A549 (cell line): ENCODE measurements at regions not wholly inside any gene's neighbourhood (a gene's known extent, or its start where the extent isn't known, plus 50 kb on each side); places are given as distances from the start of the nearest gene placed in this dataset.

ENCODE experiments used
- ATAC-seq, 2 experiments: fragments of 200-7000 bp in 1 of 2; fragments of >200 bp in 1 of 2; cut with Nextera tagmentation in 1 of 2; cut with Tn5 transposase in 1 of 2; 3 replicates each; pipeline versions ENCODE4 v1.8.0 to v1.9.1; 2018 to 2020; ENCODE audit warnings: mild to moderate bottlenecking in 1 of 2, moderate library complexity in 1 of 2
- CTCF ChIA-PET: fragments of 300-600 bp; sonication (Branson Sonifier 250); formaldehyde crosslinking; extraction: SDS; loops from one replicate; lab custom pipeline; 2021; ENCODE audit warnings: antibody characterized with exemption, inconsistent platforms; lab: Yijun Ruan, JAX
- POLR2A ChIA-PET: fragments of 350-600 bp; formaldehyde crosslinking; extraction: SDS; loops from one replicate; lab custom pipeline; 2021; ENCODE audit warnings: antibody characterized with exemption, inconsistent platforms; lab: Yijun Ruan, JAX
- DNase-seq, 2 experiments: peaks; one replicate each; pipeline versions ENCODE4 v3.0.0 to v3.0.0-alpha.2; 2011 to 2016; ENCODE audit warnings: low read depth in 1 of 2, low spot score in 1 of 2
- FAIRE-seq: peaks from 2 replicates; lab custom pipeline; 2011; peaks lifted over from hg19 to GRCh38; lab: Jason Lieb, UNC
- H3K27ac ChIP-seq, 2 experiments: fragments of >200 bp; sonication (Bioruptor Twin); formaldehyde crosslinking; 3 replicates each; pipeline ENCODE4 v1.5.1; 2016 to 2017
- H3K4me1 ChIP-seq: fragments of >200 bp; sonication (Bioruptor Twin); formaldehyde crosslinking; 3 replicates; pipeline ENCODE4 v1.6.1; 2016
- H3K4me2 ChIP-seq: fragments of >200 bp; sonication (Bioruptor Twin); formaldehyde crosslinking; 3 replicates; pipeline ENCODE4 v1.6.1; 2016
- H3K4me3 ChIP-seq: fragments of >200 bp; sonication (Bioruptor Twin); formaldehyde crosslinking; 3 replicates; pipeline ENCODE4 v1.5.1; 2016
- H3K9me3 ChIP-seq: fragments of >200 bp; sonication (Bioruptor Twin); formaldehyde crosslinking; 3 replicates; pipeline ENCODE4 v1.6.1; 2016
- CBX2 ChIP-seq: fragments of 200-600 bp; sonication (generic); IDR thresholded peaks from 2 replicates; pipeline ENCODE4 v1.6.1; 2016; ENCODE audit warnings: low read depth, mild to moderate bottlenecking, borderline replicate concordance
- CBX8 ChIP-seq: fragments of 200-600 bp; sonication (generic); IDR thresholded peaks from 2 replicates; pipeline ENCODE4 v1.6.1; 2016
- CHD2 ChIP-seq: fragments of 150-350 bp; IDR thresholded peaks from 2 replicates; pipeline ENCODE4 v1.6.1; 2014; ENCODE audit warnings: low read length; ENCODE audit not compliant: partially characterized antibody
- CHD4 ChIP-seq: fragments of 200-600 bp; sonication (generic); IDR thresholded peaks from 2 replicates; pipeline ENCODE4 v1.6.1; 2016; ENCODE audit warnings: antibody characterized with exemption, mild to moderate bottlenecking, borderline replicate concordance
- EHMT2 ChIP-seq: fragments of 200-600 bp; sonication (generic); IDR thresholded peaks from 2 replicates; pipeline ENCODE4 v1.6.1; 2016; ENCODE audit warnings: antibody characterized with exemption, low read depth, mild to moderate bottlenecking, moderate library complexity
- EP300 ChIP-seq, 2 experiments: fragments of >200 bp; sonication (Bioruptor Twin); formaldehyde crosslinking; IDR thresholded peaks; 2 replicates in 1 of 2; 3 replicates in 1 of 2; pipeline ENCODE4 v1.6.1; 2016 to 2017
- FOXS1 ChIP-seq: fragments of 250-450 bp; sonication (Bioruptor Pico); IDR thresholded peaks from 2 replicates; pipeline ENCODE4 v1.5.0; 2020; ENCODE audit warnings: mild to moderate bottlenecking, moderate library complexity
- GATA3 ChIP-seq: IDR thresholded peaks from 2 replicates; pipeline ENCODE4 v1.6.1; 2012; ENCODE audit warnings: borderline replicate concordance
- HOXA7 ChIP-seq: fragments of 250-450 bp; sonication (Bioruptor Pico); IDR thresholded peaks from 2 replicates; pipeline ENCODE4 v1.5.0; 2020; ENCODE audit warnings: mild to moderate bottlenecking, moderate library complexity
- HOXB13 ChIP-seq: fragments of 250-450 bp; sonication (Bioruptor Pico); IDR thresholded peaks from 2 replicates; pipeline ENCODE4 v1.5.0; 2020; ENCODE audit warnings: low read depth, mild to moderate bottlenecking, moderate library complexity
- HOXB5 ChIP-seq: fragments of 250-450 bp; sonication (Bioruptor Pico); IDR thresholded peaks from 2 replicates; pipeline ENCODE4 v1.5.0; 2020; ENCODE audit warnings: mild to moderate bottlenecking, moderate library complexity
- JUN ChIP-seq, 2 experiments: fragments of >200 bp; sonication (Bioruptor Twin); formaldehyde crosslinking; IDR thresholded peaks; 2 replicates in 1 of 2; 3 replicates in 1 of 2; pipeline ENCODE4 v1.6.1; 2016 to 2017
- JUNB ChIP-seq: fragments of >200 bp; sonication (Bioruptor Twin); formaldehyde crosslinking; IDR thresholded peaks from 2 replicates; pipeline ENCODE4 v1.6.1; 2016
- KDM5A ChIP-seq: fragments of 200-600 bp; sonication (generic); IDR thresholded peaks from 2 replicates; pipeline ENCODE4 v1.6.1; 2016; ENCODE audit warnings: antibody characterized with exemption, mild to moderate bottlenecking
- MAFK ChIP-seq: fragments of 450-650 bp; IDR thresholded peaks from 2 replicates; pipeline ENCODE4 v1.6.1; 2014; ENCODE audit not compliant: partially characterized antibody
- NFE2L2 ChIP-seq: fragments of 150-350 bp; conservative IDR thresholded peaks from 2 replicates; pipeline ENCODE4 v1.6.1; 2014; ENCODE audit warnings: low read length
- NR3C1 ChIP-seq: fragments of >200 bp; sonication (Bioruptor Twin); formaldehyde crosslinking; IDR thresholded peaks from 3 replicates; pipeline ENCODE4 v1.6.1; 2017
- POLR2A ChIP-seq: IDR thresholded peaks from 2 replicates; pipeline ENCODE4 v1.6.1; 2012; ENCODE audit warnings: mild to moderate bottlenecking, low read length
- RAD21 ChIP-seq, 2 experiments: fragments of >200 bp in 1 of 2; sonication (Bioruptor Twin) in 1 of 2; formaldehyde crosslinking in 1 of 2; IDR thresholded peaks in 1 of 2; conservative IDR thresholded peaks in 1 of 2; 2 replicates in 1 of 2; 3 replicates in 1 of 2; pipeline ENCODE4 v1.6.1; 2012 to 2018; ENCODE audit warnings: inconsistent platforms in 1 of 2
- RCOR1 ChIP-seq: fragments of 150-350 bp; IDR thresholded peaks from 2 replicates; pipeline ENCODE4 v1.6.1; 2014; ENCODE audit warnings: antibody characterized with exemption, low read length, low read depth
- SREBF2 ChIP-seq: fragments of 450-650 bp; IDR thresholded peaks from 2 replicates; pipeline ENCODE4 v1.6.1; 2014; ENCODE audit warnings: mild to moderate bottlenecking, moderate library complexity
- ZFP36 ChIP-seq: fragments of 450-650 bp; IDR thresholded peaks from 2 replicates; pipeline ENCODE4 v1.6.1; 2014; ENCODE audit warnings: borderline replicate concordance; ENCODE audit not compliant: partially characterized antibody
- ZSCAN20 ChIP-seq: fragments of 250-450 bp; sonication (Bioruptor Pico); IDR thresholded peaks from 2 replicates; pipeline ENCODE4 v1.8.0; 2022; ENCODE audit warnings: mild to moderate bottlenecking, moderate library complexity
- WGBS: methylation state at CpG from one replicate; pipeline ENCODE4 v1.1.6; 2017; ENCODE audit errors: missing lambda C conversion rate; 5-methylcytosine and 5-hydroxymethylcytosine counted together
- TF ChIP-seq, protein P1 (sequence below): IDR thresholded peaks from 2 replicates; pipeline ENCODE4 v1.6.1; 2012; ENCODE audit warnings: low read depth, borderline replicate concordance
- TF ChIP-seq, protein P2 (sequence below): fragments of 200-600 bp; sonication (generic); IDR thresholded peaks from 2 replicates; pipeline ENCODE4 v1.6.1; 2016; ENCODE audit warnings: antibody characterized with exemption, mild to moderate bottlenecking, moderate library complexity
- TF ChIP-seq, protein P3 (sequence below): fragments of >200 bp; sonication (Bioruptor Twin); formaldehyde crosslinking; IDR thresholded peaks from 3 replicates; pipeline ENCODE4 v1.6.1; 2016
- TF ChIP-seq, protein P4 (sequence below): fragments of >200 bp; sonication (Bioruptor Twin); formaldehyde crosslinking; IDR thresholded peaks from 3 replicates; pipeline ENCODE4 v1.5.1; 2016
- TF ChIP-seq, protein P5 (sequence below): fragments of 250-450 bp; sonication (Bioruptor Pico); IDR thresholded peaks from 2 replicates; pipeline ENCODE4 v1.5.0; 2020; ENCODE audit warnings: low read depth, mild to moderate bottlenecking, moderate library complexity

DNA sequence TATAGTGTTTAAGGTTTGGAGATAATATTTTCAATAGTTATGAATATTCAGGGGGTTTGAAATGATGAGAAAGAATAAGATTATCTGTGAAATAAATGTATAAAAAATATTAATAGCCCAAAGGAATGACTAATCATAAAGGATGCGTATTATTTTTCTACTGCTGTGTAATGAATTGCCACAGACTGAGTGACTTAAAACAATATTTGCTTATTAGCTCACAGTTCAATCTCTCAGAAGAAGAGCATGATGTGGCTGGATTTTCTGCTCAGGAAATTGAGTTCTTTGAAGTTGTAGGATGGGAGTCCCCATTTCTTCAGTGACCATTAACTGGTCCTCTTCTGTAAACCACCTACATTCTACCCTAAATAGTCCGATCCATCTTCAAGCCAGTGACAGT lies 1680.8 kb upstream of the AGA start:
- CTCF ChIA-PET = no interaction called here
- FAIRE-seq (no peak), ATAC-seq (no peak), DNase-seq (no peak)
- H3K4me1 ChIP-seq = no peaks in the 10 kb centered on the region
- TF ChIP-seq HOXB5 (CRISPR knock-in tag) (no peak), CBX8 (no peak), KDM5A (no peak), POLR2A (no peak), MAFK (no peak), NR3C1 (no peak), CHD4 (no peak), ZSCAN20 (no peak), JUNB (no peak), EP300 (IDR thresholded peaks at IDR 0.05) (no peak), SREBF2 (no peak), RAD21 (conservative IDR thresholded peaks at IDR 0.05 in 1 of 2, IDR thresholded peaks at IDR 0.05 in 1 of 2) (no peak), CBX2 (no peak)
- H3K4me2 ChIP-seq = no peak overlapping the region
- no peak overlapping the region for H3K4me3 ChIP-seq
- no peak overlapping the region for H3K27ac ChIP-seq
- 73% methylated on average over 2 of the region's 2 CpGs for WGBS
- POLR2A ChIA-PET = no interaction called here
- H3K9me3 ChIP-seq = no peaks in the 10 kb centered on the region

DNA sequence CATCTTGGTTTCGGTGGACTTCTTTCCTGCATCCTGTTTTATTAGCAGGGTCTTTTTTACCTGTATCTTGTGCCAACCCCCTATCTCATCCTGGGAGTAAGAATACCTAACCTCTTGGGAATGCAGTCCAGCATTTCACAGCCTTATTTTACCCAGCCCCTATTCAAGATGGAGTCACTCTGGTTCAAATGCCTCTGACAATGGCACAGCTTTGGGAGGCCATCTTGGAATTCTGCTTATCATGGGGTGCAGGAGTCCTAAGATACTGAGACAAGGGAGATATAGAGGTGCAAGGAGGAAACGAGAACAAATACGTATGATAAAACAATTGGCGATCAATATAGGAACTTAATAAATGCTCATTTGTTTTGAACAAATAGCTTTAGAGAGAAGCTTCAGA lies 1682.2 kb upstream of the AGA start:
- H3K9me3 ChIP-seq = no peaks in the 10 kb centered on the region
- ATAC-seq (no peak), FAIRE-seq (no peak), DNase-seq (no peak)
- TF ChIP-seq NFE2L2 = no peak
- TF ChIP-seq ZFP36 = no peak
- TF ChIP-seq, protein P1, sequence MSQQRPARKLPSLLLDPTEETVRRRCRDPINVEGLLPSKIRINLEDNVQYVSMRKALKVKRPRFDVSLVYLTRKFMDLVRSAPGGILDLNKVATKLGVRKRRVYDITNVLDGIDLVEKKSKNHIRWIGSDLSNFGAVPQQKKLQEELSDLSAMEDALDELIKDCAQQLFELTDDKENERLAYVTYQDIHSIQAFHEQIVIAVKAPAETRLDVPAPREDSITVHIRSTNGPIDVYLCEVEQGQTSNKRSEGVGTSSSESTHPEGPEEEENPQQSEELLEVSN = no peak
- no peak for TF ChIP-seq CHD2
- no peak for TF ChIP-seq FOXS1 (CRISPR knock-in tag)
- TF ChIP-seq HOXB13 (CRISPR knock-in tag) = no peak
- TF ChIP-seq HOXA7 (CRISPR knock-in tag) = no peak
- POLR2A ChIA-PET = no interaction called here
- H3K4me3 ChIP-seq = no peak overlapping the region
- WGBS = 55% methylated on average over 4 of the region's 4 CpGs
- no peak overlapping the region for H3K4me2 ChIP-seq
- CTCF ChIA-PET = no interaction called here
- no peak overlapping the region for H3K27ac ChIP-seq
- H3K4me1 ChIP-seq = no peaks in the 10 kb centered on the region

DNA sequence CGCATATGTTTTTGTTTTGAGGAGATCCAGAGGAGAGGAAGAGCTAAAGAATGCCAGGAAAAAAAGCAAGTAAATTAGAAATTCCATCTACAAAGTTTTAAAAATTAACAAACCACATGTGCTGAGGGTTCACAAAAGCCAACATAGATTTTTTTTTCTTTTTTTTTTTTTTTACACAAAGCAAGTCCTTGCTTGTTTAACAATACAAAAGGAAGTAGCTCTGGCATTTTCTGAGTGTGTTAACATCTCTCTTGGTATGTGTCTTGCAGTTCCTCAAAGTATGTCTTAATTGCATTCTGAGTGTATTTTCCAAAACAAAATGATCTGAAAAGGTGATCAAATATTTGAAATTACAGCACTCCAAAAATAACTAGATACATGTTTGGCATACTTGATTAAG lies 1682.7 kb upstream of the AGA start:
- Histone ChIP-seq H3K4me3 (no peak overlapping the region), H3K9me3 (no peaks in the 10 kb centered on the region), H3K4me1 (no peaks in the 10 kb centered on the region), H3K27ac (no peak overlapping the region), H3K4me2 (no peak overlapping the region)
- 10% methylated on average over 1 of the region's 1 CpG for WGBS
- ChIA-PET POLR2A (no interaction called here), CTCF (no interaction called here)
- FAIRE-seq (no peak), DNase-seq (no peak), ATAC-seq (no peak)
- TF ChIP-seq EHMT2 (no peak), GATA3 (no peak), NFE2L2 (no peak), HOXB5 (CRISPR knock-in tag) (no peak), RAD21 (conservative IDR thresholded peaks at IDR 0.05 in 1 of 2, IDR thresholded peaks at IDR 0.05 in 1 of 2) (no peak), MAFK (no peak), RCOR1 (no peak), JUN (IDR thresholded peaks at IDR 0.05) (no peak)
- TF ChIP-seq, protein P2, sequence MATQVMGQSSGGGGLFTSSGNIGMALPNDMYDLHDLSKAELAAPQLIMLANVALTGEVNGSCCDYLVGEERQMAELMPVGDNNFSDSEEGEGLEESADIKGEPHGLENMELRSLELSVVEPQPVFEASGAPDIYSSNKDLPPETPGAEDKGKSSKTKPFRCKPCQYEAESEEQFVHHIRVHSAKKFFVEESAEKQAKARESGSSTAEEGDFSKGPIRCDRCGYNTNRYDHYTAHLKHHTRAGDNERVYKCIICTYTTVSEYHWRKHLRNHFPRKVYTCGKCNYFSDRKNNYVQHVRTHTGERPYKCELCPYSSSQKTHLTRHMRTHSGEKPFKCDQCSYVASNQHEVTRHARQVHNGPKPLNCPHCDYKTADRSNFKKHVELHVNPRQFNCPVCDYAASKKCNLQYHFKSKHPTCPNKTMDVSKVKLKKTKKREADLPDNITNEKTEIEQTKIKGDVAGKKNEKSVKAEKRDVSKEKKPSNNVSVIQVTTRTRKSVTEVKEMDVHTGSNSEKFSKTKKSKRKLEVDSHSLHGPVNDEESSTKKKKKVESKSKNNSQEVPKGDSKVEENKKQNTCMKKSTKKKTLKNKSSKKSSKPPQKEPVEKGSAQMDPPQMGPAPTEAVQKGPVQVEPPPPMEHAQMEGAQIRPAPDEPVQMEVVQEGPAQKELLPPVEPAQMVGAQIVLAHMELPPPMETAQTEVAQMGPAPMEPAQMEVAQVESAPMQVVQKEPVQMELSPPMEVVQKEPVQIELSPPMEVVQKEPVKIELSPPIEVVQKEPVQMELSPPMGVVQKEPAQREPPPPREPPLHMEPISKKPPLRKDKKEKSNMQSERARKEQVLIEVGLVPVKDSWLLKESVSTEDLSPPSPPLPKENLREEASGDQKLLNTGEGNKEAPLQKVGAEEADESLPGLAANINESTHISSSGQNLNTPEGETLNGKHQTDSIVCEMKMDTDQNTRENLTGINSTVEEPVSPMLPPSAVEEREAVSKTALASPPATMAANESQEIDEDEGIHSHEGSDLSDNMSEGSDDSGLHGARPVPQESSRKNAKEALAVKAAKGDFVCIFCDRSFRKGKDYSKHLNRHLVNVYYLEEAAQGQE = no peak
- TF ChIP-seq, protein P3, sequence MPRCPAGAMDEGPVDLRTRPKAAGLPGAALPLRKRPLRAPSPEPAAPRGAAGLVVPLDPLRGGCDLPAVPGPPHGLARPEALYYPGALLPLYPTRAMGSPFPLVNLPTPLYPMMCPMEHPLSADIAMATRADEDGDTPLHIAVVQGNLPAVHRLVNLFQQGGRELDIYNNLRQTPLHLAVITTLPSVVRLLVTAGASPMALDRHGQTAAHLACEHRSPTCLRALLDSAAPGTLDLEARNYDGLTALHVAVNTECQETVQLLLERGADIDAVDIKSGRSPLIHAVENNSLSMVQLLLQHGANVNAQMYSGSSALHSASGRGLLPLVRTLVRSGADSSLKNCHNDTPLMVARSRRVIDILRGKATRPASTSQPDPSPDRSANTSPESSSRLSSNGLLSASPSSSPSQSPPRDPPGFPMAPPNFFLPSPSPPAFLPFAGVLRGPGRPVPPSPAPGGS = no peak
- TF ChIP-seq, protein P4, sequence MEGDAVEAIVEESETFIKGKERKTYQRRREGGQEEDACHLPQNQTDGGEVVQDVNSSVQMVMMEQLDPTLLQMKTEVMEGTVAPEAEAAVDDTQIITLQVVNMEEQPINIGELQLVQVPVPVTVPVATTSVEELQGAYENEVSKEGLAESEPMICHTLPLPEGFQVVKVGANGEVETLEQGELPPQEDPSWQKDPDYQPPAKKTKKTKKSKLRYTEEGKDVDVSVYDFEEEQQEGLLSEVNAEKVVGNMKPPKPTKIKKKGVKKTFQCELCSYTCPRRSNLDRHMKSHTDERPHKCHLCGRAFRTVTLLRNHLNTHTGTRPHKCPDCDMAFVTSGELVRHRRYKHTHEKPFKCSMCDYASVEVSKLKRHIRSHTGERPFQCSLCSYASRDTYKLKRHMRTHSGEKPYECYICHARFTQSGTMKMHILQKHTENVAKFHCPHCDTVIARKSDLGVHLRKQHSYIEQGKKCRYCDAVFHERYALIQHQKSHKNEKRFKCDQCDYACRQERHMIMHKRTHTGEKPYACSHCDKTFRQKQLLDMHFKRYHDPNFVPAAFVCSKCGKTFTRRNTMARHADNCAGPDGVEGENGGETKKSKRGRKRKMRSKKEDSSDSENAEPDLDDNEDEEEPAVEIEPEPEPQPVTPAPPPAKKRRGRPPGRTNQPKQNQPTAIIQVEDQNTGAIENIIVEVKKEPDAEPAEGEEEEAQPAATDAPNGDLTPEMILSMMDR = no peak
- TF ChIP-seq, protein P5, sequence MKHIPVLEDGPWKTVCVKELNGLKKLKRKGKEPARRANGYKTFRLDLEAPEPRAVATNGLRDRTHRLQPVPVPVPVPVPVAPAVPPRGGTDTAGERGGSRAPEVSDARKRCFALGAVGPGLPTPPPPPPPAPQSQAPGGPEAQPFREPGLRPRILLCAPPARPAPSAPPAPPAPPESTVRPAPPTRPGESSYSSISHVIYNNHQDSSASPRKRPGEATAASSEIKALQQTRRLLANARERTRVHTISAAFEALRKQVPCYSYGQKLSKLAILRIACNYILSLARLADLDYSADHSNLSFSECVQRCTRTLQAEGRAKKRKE (CRISPR knock-in tag) = no peak
- TF ChIP-seq, protein P1 = no peak
